HUES48 (cell line): ENCODE measurements at regions not wholly inside any gene's neighbourhood (a gene's known extent, or its start where the extent isn't known, plus 50 kb on each side); places are given as distances from the start of the nearest gene placed in this dataset.

Source experiments
- H3K27ac ChIP-seq: one replicate; pipeline ENCODE4 v1.7.0; 2013; ENCODE audit warnings: low read depth, low read length, inconsistent platforms
- H3K27me3 ChIP-seq: 2 replicates; pipeline ENCODE4 v1.6.1; 2013; ENCODE audit warnings: mild to moderate bottlenecking, low read length; ENCODE audit not compliant: control insufficient read depth, insufficient read depth
- H3K36me3 ChIP-seq: 2 replicates; pipeline ENCODE4 v1.6.1; 2013; ENCODE audit warnings: low read length; ENCODE audit not compliant: control insufficient read depth, insufficient read depth
- H3K4me1 ChIP-seq: 2 replicates; pipeline ENCODE4 v1.6.1; 2013; ENCODE audit warnings: mild to moderate bottlenecking, low read length; ENCODE audit not compliant: control insufficient read depth, insufficient read depth
- H3K4me3 ChIP-seq: 2 replicates; pipeline ENCODE4 v1.5.1; 2013; ENCODE audit warnings: mild to moderate bottlenecking, low read depth, low read length
- H3K9ac ChIP-seq: 2 replicates; pipeline ENCODE4 v1.6.1; 2013; ENCODE audit warnings: mild to moderate bottlenecking, low read depth, low read length, moderate library complexity
- H3K9me3 ChIP-seq: 2 replicates; pipeline ENCODE4 v1.6.1; 2013; ENCODE audit warnings: low read length; ENCODE audit not compliant: control insufficient read depth, insufficient read depth

DNA sequence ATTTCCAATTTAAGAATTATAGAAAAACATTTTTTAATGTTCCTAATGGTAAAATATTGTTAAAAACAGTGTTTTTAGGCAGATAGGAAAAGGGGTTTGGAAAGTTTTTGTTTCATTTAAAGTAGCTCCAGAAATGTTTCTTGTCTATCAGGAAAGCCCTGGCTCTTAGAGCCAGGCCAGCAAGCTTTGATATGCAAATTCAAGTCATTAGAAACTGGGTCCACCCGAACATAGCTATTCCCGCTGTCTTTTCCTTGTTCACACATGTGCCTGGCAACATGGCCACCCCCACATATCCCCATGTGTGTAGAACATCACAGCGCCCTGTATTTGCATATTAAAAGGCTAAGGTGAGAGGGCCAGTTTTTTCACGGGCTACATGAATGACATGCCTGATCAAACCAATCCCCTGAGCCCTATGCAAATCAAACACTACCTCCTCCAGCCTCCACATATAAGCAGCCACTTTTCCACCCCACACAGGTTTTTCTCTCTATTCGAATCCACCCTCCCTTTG lies 925.3 kb upstream of the CDH10 start:
- Histone ChIP-seq H3K27ac (peak overlapping the region; percentile 42), H3K4me1 (peaks cover 59% of the 10 kb centered on the region), H3K9me3 (no peaks in the 10 kb centered on the region), H3K9ac (no peak overlapping the region), H3K36me3 (no peaks in the 10 kb centered on the region), H3K27me3 (no peaks in the 10 kb centered on the region), H3K4me3 (peak overlapping the region; percentile 31; the same call in 1 of the 2 replicates)

DNA sequence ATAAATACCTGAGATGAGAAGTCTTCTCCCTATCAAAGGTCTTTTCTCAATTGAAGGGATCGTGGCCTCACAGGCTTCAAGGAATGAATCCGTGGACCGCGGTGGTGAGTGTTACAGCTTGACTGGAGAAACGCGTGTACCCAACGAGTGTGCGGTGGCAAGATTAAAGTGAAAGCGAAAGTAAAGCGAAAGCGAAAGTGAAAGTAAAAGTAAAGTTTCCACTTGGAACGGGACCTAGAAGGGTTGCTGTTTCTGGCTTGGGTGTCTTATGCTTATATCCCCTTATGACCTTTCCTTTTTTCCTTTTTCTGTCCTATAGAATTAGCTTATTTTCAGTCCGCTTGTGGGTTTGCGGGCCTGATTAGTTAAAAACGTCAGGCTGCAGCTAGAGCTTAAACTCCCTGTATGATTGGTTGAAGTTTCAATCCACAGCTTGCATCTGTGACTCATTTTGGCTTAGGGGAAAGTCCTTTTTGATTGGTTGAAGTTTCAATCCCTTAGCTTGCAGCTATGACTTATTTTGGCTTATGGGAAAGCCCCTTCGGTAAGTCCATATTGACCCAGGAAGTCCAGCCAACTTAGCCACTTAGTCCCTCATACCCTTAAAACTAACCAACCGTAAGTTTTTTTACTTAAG lies 924.3 kb upstream of the CDH10 start:
- no peak overlapping the region for H3K9ac ChIP-seq
- H3K4me3 ChIP-seq, result no peak overlapping the region
- H3K4me1 ChIP-seq, result peaks cover 59% of the 10 kb centered on the region
- H3K27me3 ChIP-seq, result no peaks in the 10 kb centered on the region
- peak overlapping the region; percentile 66 for H3K27ac ChIP-seq
- H3K9me3 ChIP-seq, result no peaks in the 10 kb centered on the region
- no peaks in the 10 kb centered on the region for H3K36me3 ChIP-seq

DNA sequence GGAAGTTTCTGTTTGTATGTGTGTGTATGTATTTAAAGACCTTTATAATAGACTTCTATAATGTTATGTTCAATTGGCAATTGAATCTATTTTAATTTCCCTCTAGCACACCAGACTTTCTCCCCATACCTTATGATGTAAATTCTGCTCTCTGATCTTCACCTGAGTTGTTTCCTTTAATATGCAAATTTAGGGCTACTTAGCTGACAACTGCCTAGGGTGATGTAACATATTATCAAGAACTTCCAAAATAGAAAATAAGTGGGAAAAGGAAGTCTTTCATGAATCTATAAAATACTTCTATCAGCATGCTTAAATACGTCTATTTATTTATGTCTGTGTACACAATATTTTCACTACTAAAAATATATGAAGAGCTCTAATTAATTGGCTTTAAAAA lies 923.5 kb upstream of the CDH10 start:
- H3K36me3 ChIP-seq, result no peaks in the 10 kb centered on the region
- H3K27me3 ChIP-seq, result no peaks in the 10 kb centered on the region
- H3K9ac ChIP-seq, result no peak overlapping the region
- H3K4me1 ChIP-seq, result peaks cover 51% of the 10 kb centered on the region
- H3K9me3 ChIP-seq, result peaks cover 7% of the 10 kb centered on the region; the same call in 1 of the 2 replicates
- H3K4me3 ChIP-seq, result peak overlapping the region; percentile 43
- peak overlapping the region; percentile 71 for H3K27ac ChIP-seq

DNA sequence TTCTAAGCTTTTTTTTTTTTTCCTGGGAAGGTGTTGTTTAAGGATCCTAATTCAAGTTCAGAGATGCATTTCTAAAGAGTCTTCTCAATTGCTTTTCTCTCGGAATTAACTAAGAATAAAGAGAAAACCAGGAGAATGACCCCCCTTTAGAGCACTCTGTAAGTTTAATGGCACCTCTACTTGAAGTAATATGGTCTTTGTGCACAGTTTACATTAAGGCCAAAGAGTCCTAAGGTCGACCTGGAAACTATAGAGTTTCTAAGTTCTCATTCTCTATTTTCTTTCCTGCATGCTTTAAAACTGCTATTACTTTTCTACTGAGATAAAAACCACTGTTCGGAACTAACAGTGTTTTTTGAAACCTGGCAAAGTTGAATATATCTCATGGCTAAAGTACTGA lies 923.1 kb upstream of the CDH10 start:
- Histone ChIP-seq H3K4me3 (peak overlapping the region; percentile 43), H3K9me3 (peaks cover 10% of the 10 kb centered on the region; the same call in 1 of the 2 replicates), H3K36me3 (no peaks in the 10 kb centered on the region), H3K27me3 (no peaks in the 10 kb centered on the region), H3K27ac (peak overlapping the region; percentile 71), H3K4me1 (peaks cover 47% of the 10 kb centered on the region), H3K9ac (no peak overlapping the region)

DNA sequence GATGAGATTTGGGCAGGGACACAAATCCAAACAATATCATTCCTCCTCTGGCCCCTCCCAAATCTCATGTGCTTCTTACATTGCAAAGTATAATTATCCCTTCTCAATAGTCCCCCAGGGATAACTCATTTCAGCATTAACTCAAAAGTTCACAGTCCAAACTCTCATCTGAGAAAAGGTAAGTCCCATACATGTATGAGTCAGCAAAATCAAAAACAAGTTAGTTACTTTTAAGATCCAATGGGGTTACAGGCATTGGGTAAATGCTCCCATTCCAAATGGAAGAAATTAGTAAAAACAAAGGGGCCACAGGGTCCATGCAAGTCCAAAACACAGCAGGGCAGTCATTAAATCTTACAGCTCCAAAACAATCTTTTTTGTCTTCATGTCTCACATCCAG lies 917.9 kb upstream of the CDH10 start:
- Histone ChIP-seq H3K36me3 (no peaks in the 10 kb centered on the region), H3K9ac (no peak overlapping the region), H3K27me3 (no peaks in the 10 kb centered on the region), H3K4me3 (no peak overlapping the region), H3K4me1 (peaks cover 15% of the 10 kb centered on the region), H3K27ac (no peak overlapping the region), H3K9me3 (peaks cover 18% of the 10 kb centered on the region)

DNA sequence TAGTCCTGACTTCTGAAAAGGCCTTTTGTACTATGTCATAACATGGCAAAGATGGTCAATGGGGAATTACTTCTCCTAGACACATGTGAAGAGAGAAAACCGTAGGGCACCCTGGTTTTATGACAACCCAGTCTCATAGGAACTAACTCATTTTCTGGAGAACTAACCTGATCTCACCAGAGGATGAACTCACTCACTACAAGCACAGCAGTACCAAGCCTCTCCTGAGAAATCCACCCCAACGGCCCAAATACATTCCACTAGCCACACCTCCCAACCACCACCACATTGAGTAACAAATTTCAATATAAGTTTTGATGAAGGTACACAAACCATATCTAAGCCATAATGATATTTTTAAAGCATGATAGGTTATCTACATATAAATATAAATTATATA lies 909.3 kb upstream of the CDH10 start:
- Histone ChIP-seq H3K27me3 (no peaks in the 10 kb centered on the region), H3K27ac (no peak overlapping the region), H3K4me3 (no peak overlapping the region), H3K9me3 (no peaks in the 10 kb centered on the region), H3K36me3 (no peaks in the 10 kb centered on the region), H3K9ac (no peak overlapping the region), H3K4me1 (peaks cover 7% of the 10 kb centered on the region)

DNA sequence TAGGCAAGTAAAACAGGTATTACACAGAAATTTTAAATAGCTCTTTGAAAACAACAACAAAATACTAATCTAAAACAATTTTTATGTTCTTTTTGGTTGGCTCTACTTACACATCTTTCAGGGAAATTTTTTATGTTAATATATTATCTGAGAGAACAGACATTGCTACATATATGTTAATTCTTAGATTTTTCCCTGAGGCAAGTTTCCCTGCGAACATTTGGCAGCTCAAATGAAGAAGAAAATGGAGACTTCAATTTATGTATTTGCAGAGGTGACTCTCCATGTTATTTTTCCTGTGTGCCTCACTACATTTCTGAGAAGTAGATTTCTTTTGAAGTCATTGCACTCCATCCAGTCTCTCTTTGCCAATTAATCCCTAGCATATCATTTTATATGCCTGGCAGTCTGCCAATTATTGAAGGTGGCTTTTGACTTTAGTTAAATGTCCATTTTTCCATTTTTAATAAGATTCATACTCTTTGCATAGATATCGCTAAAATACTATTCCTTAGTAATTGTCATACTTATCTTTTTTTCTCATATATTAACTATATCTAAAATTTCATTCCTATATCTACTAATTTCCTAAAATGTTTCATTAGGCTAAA lies 908.2 kb upstream of the CDH10 start:
- Histone ChIP-seq H3K27me3 (no peaks in the 10 kb centered on the region), H3K27ac (no peak overlapping the region), H3K4me3 (no peak overlapping the region), H3K9ac (no peak overlapping the region), H3K36me3 (no peaks in the 10 kb centered on the region), H3K9me3 (no peaks in the 10 kb centered on the region), H3K4me1 (no peaks in the 10 kb centered on the region)

DNA sequence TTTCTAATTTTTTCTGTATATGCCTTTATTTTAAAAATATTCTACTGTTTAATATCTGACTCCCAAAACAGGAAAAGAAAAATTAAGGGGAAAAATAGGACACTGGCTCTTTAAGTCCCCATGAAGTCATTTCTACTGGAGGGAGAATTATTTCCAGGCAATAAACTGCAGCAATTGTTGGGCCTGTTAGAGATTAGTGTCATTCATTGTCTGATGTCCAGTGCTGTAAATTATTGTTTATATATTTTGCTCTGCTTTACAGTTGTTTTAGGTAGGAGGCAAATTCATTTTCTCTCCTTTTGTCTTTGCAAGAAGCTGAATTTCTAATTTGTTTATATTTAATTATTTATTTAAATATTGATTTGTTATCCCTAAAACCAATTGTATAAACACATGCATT lies 906.0 kb upstream of the CDH10 start:
- Histone ChIP-seq H3K36me3 (no peaks in the 10 kb centered on the region), H3K9me3 (0 out of 2 replicates have a peak, but pooled peaks cover under 1% of the 10 kb centered on the region), H3K27me3 (no peaks in the 10 kb centered on the region), H3K4me3 (no peak overlapping the region), H3K27ac (no peak overlapping the region), H3K4me1 (no peaks in the 10 kb centered on the region), H3K9ac (no peak overlapping the region)

DNA sequence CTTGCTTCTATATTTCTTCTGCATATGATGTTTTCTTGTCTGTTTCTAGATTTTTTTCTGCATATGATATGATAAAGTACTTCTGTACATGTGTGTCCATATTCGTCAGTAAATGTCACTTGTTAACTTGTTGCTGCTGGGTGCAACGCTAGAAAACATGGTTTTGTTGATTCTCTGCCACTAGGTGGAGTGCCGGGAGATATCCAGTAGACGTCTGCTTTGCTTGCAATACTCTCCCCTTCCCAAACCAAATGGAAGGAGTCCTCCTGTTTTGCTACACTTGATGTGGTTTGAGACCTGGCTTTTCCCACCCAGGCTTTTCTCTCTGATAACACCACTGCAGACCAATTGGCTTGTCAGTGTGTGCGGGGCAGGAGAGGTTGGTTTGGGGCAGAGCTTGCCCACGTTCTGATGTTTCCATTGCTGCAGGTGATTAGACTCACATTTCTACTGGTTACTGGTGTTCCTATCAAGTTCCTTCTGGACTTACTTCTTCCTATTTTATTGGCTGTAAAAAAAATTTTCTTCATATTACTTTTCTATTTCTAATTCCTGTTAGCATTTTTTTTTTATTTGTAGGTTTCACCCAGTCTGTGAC lies 900.0 kb upstream of the CDH10 start:
- 0 out of 2 replicates have a peak, but pooled peaks cover 2% of the 10 kb centered on the region for H3K9me3 ChIP-seq
- H3K27me3 ChIP-seq, result no peaks in the 10 kb centered on the region
- H3K4me1 ChIP-seq, result no peaks in the 10 kb centered on the region
- H3K9ac ChIP-seq, result no peak overlapping the region
- no peak overlapping the region for H3K27ac ChIP-seq
- no peak overlapping the region for H3K4me3 ChIP-seq
- no peaks in the 10 kb centered on the region for H3K36me3 ChIP-seq

DNA sequence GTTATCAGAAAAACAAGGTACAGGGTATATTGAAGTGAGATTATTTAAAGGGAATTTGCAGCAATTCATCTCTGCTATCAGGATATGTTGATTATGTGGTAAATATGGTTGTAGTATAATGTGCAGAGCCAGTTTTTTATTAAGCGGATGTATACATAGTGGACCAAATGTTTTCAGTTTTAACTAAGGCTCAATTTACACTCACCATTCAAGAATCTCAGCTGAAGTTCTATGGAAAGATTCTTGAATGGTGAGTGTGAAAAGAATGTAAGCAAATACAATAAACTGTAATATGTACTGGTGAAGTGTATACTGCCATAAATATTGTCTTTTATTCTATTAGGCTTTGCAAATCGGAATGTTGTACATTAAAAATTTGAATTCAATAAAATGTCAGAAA lies 895.9 kb upstream of the CDH10 start:
- no peaks in the 10 kb centered on the region for H3K27me3 ChIP-seq
- no peak overlapping the region for H3K4me3 ChIP-seq
- H3K4me1 ChIP-seq, result no peaks in the 10 kb centered on the region
- H3K9ac ChIP-seq, result no peak overlapping the region
- H3K27ac ChIP-seq, result no peak overlapping the region
- H3K36me3 ChIP-seq, result no peaks in the 10 kb centered on the region
- 0 out of 2 replicates have a peak, but pooled peaks cover under 1% of the 10 kb centered on the region for H3K9me3 ChIP-seq

DNA sequence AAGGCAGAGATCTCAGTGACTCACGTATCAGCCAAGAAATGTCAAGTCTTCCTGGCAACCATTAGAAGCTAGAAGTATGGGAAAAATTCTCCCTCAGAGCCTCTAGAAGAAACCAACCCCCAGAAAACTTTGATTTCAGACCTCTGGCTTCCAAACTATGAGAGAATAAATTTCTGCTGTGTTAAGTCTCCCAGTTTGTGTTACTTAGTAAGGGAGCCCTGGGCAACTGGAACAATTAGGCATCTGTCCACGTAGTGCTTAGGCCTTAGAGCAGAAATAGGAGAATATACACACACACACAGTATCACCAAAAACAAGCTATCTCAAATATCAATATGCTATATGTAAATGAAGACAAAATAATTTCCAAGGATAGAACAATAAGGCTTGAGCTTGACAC lies 894.8 kb upstream of the CDH10 start:
- no peaks in the 10 kb centered on the region for H3K4me1 ChIP-seq
- H3K9ac ChIP-seq, result no peak overlapping the region
- no peak overlapping the region for H3K4me3 ChIP-seq
- H3K27me3 ChIP-seq, result no peaks in the 10 kb centered on the region
- no peaks in the 10 kb centered on the region for H3K36me3 ChIP-seq
- no peak overlapping the region for H3K27ac ChIP-seq
- H3K9me3 ChIP-seq, result no peaks in the 10 kb centered on the region
